GM12891 (cell line): ENCODE measurements at regions not wholly inside any gene's neighbourhood (a gene's known extent, or its start where the extent isn't known, plus 50 kb on each side); places are given as distances from the start of the nearest gene placed in this dataset.

ENCODE experiments used
- DNase-seq: peaks from one replicate; pipeline ENCODE4 v3.0.0; 2011; ENCODE audit warnings: low spot score; ENCODE audit not compliant: insufficient read length
- FAIRE-seq: peaks from 2 replicates; lab custom pipeline; 2011; peaks lifted over from hg19 to GRCh38; lab: Jason Lieb, UNC
- PAX5 ChIP-seq: IDR thresholded peaks from 2 replicates; pipeline ENCODE4 v1.6.1; 2011; ENCODE audit warnings: low read length, moderate library complexity, mild to moderate bottlenecking; ENCODE audit not compliant: insufficient read depth, severe bottlenecking
- POLR2A ChIP-seq: IDR thresholded peaks from 2 replicates; pipeline ENCODE4 v1.6.1; 2011; ENCODE audit warnings: low read depth, low read length, control low read depth
- POLR2AphosphoS5 ChIP-seq: IDR thresholded peaks from 2 replicates; pipeline ENCODE4 v1.6.1; 2011; ENCODE audit warnings: low read depth, low read length, control low read depth
- POU2F2 ChIP-seq: IDR thresholded peaks from 2 replicates; pipeline ENCODE4 v1.6.1; 2011; ENCODE audit warnings: low read depth, mild to moderate bottlenecking, control low read depth, low read length, moderate library complexity
- SPI1 ChIP-seq: IDR thresholded peaks from 2 replicates; pipeline ENCODE4 v1.6.1; 2011; ENCODE audit warnings: low read depth, low read length, control low read depth
- TAF1 ChIP-seq: IDR thresholded peaks from 2 replicates; pipeline ENCODE4 v1.6.1; 2011; ENCODE audit warnings: low read depth, low read length, control low read depth

DNA sequence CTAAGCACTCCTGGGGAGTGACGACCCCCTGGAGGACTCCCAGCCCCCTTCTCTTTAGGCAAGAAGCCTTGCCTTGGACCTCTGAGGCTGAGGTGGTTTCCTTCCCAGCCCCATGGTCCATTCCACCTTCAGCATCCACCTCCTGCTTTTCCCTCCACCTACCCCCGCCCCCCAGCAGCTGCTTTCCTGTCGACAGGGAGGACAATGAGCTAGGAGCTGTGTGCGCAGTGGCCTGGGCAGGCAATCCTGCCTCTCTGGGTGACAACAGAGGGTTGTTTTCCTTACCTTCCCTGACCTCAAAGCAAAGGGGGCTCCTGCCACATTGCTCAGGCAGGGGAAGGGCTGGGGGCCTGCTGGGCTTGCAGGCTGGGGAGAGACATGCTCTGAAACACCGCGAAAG lies 123.5 kb downstream of the BCOR start:
- TF ChIP-seq POLR2A = no peak
- no peak for TF ChIP-seq PAX5
- TF ChIP-seq POU2F2 = no peak
- TF ChIP-seq TAF1 = no peak
- TF ChIP-seq POLR2AphosphoS5 = no peak
- no peak for TF ChIP-seq SPI1
- no peak for FAIRE-seq
- DNase-seq = no peak

- FAIRE-seq = no peak
- TF ChIP-seq POU2F2 = no peak
- no peak for TF ChIP-seq POLR2AphosphoS5
- TF ChIP-seq SPI1 = no peak
- no peak for TF ChIP-seq POLR2A
- TF ChIP-seq PAX5 = no peak
- TF ChIP-seq TAF1 = no peak
- DNase-seq = no peak
These were observed 122.4 kb downstream of the BCOR start for GRCh38 chrX:39975101-39975925.

- TF ChIP-seq PAX5 = no peak
- no peak for TF ChIP-seq POLR2AphosphoS5
- TF ChIP-seq POLR2A = no peak
- TF ChIP-seq SPI1 = no peak
- TF ChIP-seq TAF1 = no peak
- no peak for FAIRE-seq
- no peak for DNase-seq
These were observed 115.8 kb downstream of the BCOR start for GRCh38 chrX:39981946-39982345.

DNA sequence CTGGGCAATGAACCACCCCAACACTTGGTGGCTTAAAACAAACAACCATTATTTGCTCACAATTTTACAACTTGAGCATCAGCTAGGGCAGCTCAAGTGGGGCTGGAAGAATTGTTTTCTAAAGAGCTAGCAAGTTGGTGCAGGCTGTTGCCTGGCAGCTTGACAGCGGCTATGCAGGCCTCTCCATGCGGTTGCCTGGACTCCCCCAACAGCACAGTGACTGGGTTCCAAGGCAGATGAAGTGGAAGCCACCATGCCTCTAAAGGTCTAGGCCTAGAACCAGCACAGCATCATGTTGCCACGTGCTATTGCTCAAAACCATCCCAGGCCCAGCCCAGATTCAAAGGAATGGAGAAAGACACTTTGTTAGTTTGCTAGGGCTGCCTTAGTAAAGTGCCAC lies 114.8 kb downstream of the BCOR start:
- TF ChIP-seq POU2F2 (no peak), PAX5 (no peak), SPI1 (no peak), POLR2A (no peak), POLR2AphosphoS5 (no peak), TAF1 (no peak)
- no peak for DNase-seq
- no peak for FAIRE-seq

GRCh38 chrX:39983715-39984114 lies 114.0 kb downstream of the BCOR start:
- TF ChIP-seq POLR2AphosphoS5 = no peak
- FAIRE-seq = peak; percentile 51
- DNase-seq = no peak

DNA sequence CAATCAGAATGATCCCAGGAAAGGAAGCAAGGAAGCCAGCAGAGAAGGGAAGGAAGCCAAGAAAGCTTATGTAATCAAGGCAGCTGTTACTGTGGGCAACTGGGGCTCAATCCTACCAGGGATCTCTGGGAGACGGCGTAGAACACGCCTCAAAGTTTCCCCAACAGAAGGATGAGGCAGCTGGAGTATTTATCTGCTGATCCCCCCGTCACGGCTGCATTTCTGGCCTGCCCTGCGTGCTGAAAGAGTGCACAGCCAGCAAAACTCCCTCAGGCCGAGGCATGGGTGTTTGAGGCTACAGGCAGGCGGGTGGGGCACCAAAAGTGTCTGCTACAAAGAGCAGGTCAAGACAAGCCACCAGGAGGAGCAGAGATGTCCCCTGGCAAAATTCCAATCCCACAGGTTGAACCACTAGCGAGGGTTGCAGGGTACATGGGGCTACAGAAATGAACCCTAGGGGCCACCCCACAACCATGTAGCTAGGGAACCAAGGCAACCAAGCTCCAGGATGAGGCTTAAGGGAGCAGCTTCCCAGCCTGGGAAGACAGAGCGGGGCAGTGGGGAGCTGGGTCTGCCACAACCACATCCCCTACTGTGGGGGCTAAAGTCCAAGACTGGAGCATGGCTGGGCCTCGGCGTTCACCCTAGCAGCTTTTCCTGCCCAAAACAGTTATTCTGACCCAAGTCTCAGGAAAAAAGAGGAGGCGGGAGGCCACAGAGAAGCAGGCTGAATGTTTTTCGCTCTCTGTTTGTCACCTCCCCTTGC lies 113.4 kb downstream of the BCOR start:
- no peak for DNase-seq
- TF ChIP-seq POLR2AphosphoS5 = no peak
- TF ChIP-seq PAX5 = no peak
- no peak for TF ChIP-seq TAF1
- TF ChIP-seq POU2F2 = no peak
- no peak for TF ChIP-seq POLR2A
- no peak for FAIRE-seq

GRCh38 chrX:39985071-39985470 lies 112.7 kb downstream of the BCOR start:
- DNase-seq = no peak
- FAIRE-seq = no peak
- no peak for TF ChIP-seq TAF1
- TF ChIP-seq POLR2AphosphoS5 = no peak

- DNase-seq (no peak), FAIRE-seq (no peak)
- TF ChIP-seq POLR2AphosphoS5 = no peak
- TF ChIP-seq POLR2A = no peak
- TF ChIP-seq SPI1 = no peak
- no peak for TF ChIP-seq TAF1
- no peak for TF ChIP-seq PAX5
- no peak for TF ChIP-seq POU2F2
These were observed 112.2 kb downstream of the BCOR start for GRCh38 chrX:39985551-39985950.

GRCh38 chrX:39988496-39988895 lies 109.3 kb downstream of the BCOR start:
- FAIRE-seq = no peak
- no peak for DNase-seq
- TF ChIP-seq POLR2A (no peak), POU2F2 (no peak), POLR2AphosphoS5 (no peak), PAX5 (no peak), SPI1 (no peak), TAF1 (no peak)

- DNase-seq (no peak), FAIRE-seq (no peak)
- no peak for TF ChIP-seq SPI1
- no peak for TF ChIP-seq POU2F2
- no peak for TF ChIP-seq TAF1
- no peak for TF ChIP-seq POLR2A
- TF ChIP-seq PAX5 = no peak
- no peak for TF ChIP-seq POLR2AphosphoS5
These were observed 107.4 kb downstream of the BCOR start for GRCh38 chrX:39990388-39990787.
